ENCODE measurements at regions not wholly inside any gene's neighbourhood (a gene's known extent, or its start where the extent isn't known, plus 50 kb on each side); places are given as distances from the start of the nearest gene placed in this dataset.

- TF ChIP-seq CTCF (IDR thresholded peaks at IDR 0.05): no peak
- TF ChIP-seq EP300 (IDR thresholded peaks at IDR 0.05): no peak
- no peak for TF ChIP-seq POLR2A (IDR thresholded peaks at IDR 0.05)
Observed at GRCh38 chr3:66561367-66561766, 60.5 kb upstream of the LRIG1 start.
